Uterus (tissue), 2 donors: ENCODE measurements at regions not wholly inside any gene's neighbourhood (a gene's known extent, or its start where the extent isn't known, plus 50 kb on each side); places are given as distances from the start of the nearest gene placed in this dataset.

Experiments used
- CTCF ChIP-seq, 4 experiments: fragments of 200-600 bp in 2 of 4; fragments of 450-650 bp in 2 of 4; sonication (generic) in 2 of 4; IDR thresholded peaks; one replicate each; pipeline ENCODE4 v1.5.1; 2016 to 2019; ENCODE audit warnings: antibody characterized with exemption in 4 of 4, mild to moderate bottlenecking in 2 of 4, moderate library complexity in 1 of 4
- POLR2A ChIP-seq, 2 donors: fragments of 450-650 bp; IDR thresholded peaks; one replicate each; pipeline ENCODE4 v1.6.1; 2016; ENCODE audit warnings: antibody characterized with exemption in 2 of 2, mild to moderate bottlenecking in 1 of 2, moderate library complexity in 1 of 2

GRCh38 chr9:29217966-29218365, 1644.7 kb upstream of the C9orf72 start:
- TF ChIP-seq POLR2A (IDR thresholded peaks at IDR 0.05) (no peak), CTCF (IDR thresholded peaks at IDR 0.05) (no peak)
